ENCODE measurements at regions not wholly inside any gene's neighbourhood (a gene's known extent, or its start where the extent isn't known, plus 50 kb on each side); places are given as distances from the start of the nearest gene placed in this dataset.

DNA sequence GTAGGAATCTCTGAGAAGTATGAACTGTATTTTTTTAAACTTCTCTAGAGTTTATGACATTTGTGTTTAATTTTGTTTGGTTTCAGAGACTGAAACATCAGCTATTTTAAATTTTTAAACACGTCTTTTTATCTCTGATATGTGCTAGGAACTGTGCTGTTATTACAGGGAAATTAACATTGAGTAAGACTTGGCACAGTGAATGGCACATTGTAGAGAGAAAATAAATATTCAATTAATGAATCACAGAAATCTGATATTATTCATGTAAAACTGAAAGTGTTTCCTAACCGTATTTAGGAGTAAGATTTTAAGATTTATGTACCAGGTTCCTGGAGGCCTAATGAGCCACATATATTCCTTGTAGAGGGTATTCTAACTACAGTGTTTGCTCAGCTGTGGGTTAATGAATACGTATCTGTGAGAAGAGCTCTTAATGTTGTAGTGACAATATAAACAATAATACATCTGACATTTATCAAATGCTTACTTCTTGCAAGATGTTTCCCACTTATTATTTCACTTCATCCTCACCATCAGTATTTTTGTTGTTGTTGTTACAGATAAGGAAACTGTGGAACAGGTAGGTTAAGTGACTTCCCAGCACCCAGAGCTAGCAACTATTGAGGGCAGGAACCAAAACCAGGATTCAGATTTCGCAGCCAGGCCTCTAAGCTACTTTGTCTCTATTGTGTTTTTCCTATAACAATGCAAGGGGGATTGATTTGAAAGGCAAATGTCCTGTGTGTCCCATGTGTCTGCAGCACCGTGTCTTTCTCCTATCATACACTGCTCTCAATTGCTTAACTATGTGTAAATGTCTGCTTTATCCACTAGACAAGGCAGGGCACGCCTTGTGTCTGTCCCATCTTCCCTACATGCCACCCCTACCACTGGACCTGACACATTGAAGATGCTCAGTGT is 121.1 kb upstream of the FAM9C start:
- TF ChIP-seq, protein P1, sequence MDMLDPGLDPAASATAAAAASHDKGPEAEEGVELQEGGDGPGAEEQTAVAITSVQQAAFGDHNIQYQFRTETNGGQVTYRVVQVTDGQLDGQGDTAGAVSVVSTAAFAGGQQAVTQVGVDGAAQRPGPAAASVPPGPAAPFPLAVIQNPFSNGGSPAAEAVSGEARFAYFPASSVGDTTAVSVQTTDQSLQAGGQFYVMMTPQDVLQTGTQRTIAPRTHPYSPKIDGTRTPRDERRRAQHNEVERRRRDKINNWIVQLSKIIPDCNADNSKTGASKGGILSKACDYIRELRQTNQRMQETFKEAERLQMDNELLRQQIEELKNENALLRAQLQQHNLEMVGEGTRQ (IDR thresholded peaks at IDR 0.05; ENCODE audit: low read depth, low read length), result no peak
- TF ChIP-seq, protein P2, sequence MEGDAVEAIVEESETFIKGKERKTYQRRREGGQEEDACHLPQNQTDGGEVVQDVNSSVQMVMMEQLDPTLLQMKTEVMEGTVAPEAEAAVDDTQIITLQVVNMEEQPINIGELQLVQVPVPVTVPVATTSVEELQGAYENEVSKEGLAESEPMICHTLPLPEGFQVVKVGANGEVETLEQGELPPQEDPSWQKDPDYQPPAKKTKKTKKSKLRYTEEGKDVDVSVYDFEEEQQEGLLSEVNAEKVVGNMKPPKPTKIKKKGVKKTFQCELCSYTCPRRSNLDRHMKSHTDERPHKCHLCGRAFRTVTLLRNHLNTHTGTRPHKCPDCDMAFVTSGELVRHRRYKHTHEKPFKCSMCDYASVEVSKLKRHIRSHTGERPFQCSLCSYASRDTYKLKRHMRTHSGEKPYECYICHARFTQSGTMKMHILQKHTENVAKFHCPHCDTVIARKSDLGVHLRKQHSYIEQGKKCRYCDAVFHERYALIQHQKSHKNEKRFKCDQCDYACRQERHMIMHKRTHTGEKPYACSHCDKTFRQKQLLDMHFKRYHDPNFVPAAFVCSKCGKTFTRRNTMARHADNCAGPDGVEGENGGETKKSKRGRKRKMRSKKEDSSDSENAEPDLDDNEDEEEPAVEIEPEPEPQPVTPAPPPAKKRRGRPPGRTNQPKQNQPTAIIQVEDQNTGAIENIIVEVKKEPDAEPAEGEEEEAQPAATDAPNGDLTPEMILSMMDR (conservative IDR thresholded peaks at IDR 0.05; ENCODE audit: low read depth, low read length), result no peak
- TF ChIP-seq POLR2A (IDR thresholded peaks at IDR 0.05; ENCODE audit: low read depth, low read length), result no peak
- no peak for TF ChIP-seq RCOR1 (IDR thresholded peaks at IDR 0.05; ENCODE audit: insufficient replicate concordance, low read length)
- TF ChIP-seq MXI1 (IDR thresholded peaks at IDR 0.05; ENCODE audit: borderline replicate concordance, low read depth, low read length), result no peak
